ENCODE measurements at regions not wholly inside any gene's neighbourhood (a gene's known extent, or its start where the extent isn't known, plus 50 kb on each side); places are given as distances from the start of the nearest gene placed in this dataset.

GRCh38 chr3:81040107-81040506, 721.3 kb downstream of the GBE1 start:
- TF ChIP-seq EZH2phosphoT487 (IDR thresholded peaks at IDR 0.05; ENCODE audit: insufficient read depth, low read depth) = no peak
- no peak for TF ChIP-seq EZH2 (IDR thresholded peaks at IDR 0.05; ENCODE audit: insufficient read depth, poor library complexity, severe bottlenecking)
